GM12878 (cell line): ENCODE measurements at regions not wholly inside any gene's neighbourhood (a gene's known extent, or its start where the extent isn't known, plus 50 kb on each side); places are given as distances from the start of the nearest gene placed in this dataset.
A peak's percentile ranks its signal among the peaks of the same experiment; 100 is the strongest.

Experiments used
- ATAC-seq: fragments of 200-7000 bp; cut with Tn5 transposase; 3 replicates; pipeline ENCODE4 v1.9.1; 2020; ENCODE audit warnings: mild to moderate bottlenecking, moderate library complexity
- BruUV-seq: library from RNA; stranded (reverse); fragments of 400-500 nt; replicated peaks from 2 replicates; lab custom pipeline; 2021; lab: Mats Ljungman, UMichigan
- CTCF ChIA-PET: fragments of 300-600 bp; sonication (Branson Sonifier 250); formaldehyde crosslinking; extraction: SDS; loops from one replicate; lab custom pipeline; 2021; ENCODE audit warnings: inconsistent platforms; lab: Yijun Ruan, JAX
- POLR2A ChIA-PET: fragments of 350-600 bp; formaldehyde crosslinking; extraction: SDS; loops from one replicate; lab custom pipeline; 2021; ENCODE audit warnings: inconsistent platforms; lab: Charles Lee
- RAD21 ChIA-PET: fragments of 300-600 bp; sonication (Branson Sonifier 250); formaldehyde crosslinking; loops from one replicate; lab custom pipeline; 2023; ENCODE audit warnings: antibody characterized with exemption; ENCODE audit not compliant: unreplicated experiment; lab: Charles Lee
- SMC1A ChIA-PET: fragments of 300-600 bp; sonication (Branson Sonifier 250); formaldehyde crosslinking; loops from one replicate; lab custom pipeline; 2023; ENCODE audit not compliant: unreplicated experiment, uncharacterized antibody; lab: Charles Lee
- DNase-seq: peaks from one replicate; pipeline ENCODE4 v3.0.0-alpha.2; 2011; ENCODE audit warnings: low read depth, low spot score
- FAIRE-seq: peaks from 3 replicates; lab custom pipeline; 2011; peaks lifted over from hg19 to GRCh38; lab: Jason Lieb, UNC
- H2AFZ ChIP-seq: 2 replicates; pipeline ENCODE4 v1.6.0; 2011; ENCODE audit warnings: low read depth, low read length, control low read depth; ENCODE audit not compliant: control insufficient read depth
- H3K27ac ChIP-seq: 2 replicates; pipeline ENCODE4 v1.5.1; 2011; ENCODE audit warnings: control low read depth; ENCODE audit not compliant: control insufficient read depth, insufficient read depth
- H3K27me3 ChIP-seq, 2 experiments: replicated peaks in 1 of 2; 2 replicates each; pipeline versions ENCODE4 v1.6.0 to v1.6.1; 2011; ENCODE audit warnings: low read length in 1 of 2; ENCODE audit not compliant: control insufficient read depth in 2 of 2, insufficient read depth in 2 of 2
- H3K36me3 ChIP-seq, 2 experiments: 2 replicates each; pipeline ENCODE4 v1.5.1; 2011; ENCODE audit warnings: low read length in 1 of 2; ENCODE audit not compliant: control insufficient read depth in 2 of 2, insufficient read depth in 2 of 2
- H3K4me1 ChIP-seq: 2 replicates; pipeline ENCODE4 v1.6.1; 2011; ENCODE audit warnings: mild to moderate bottlenecking, low read length, moderate library complexity, mixed read lengths; ENCODE audit not compliant: control insufficient read depth, insufficient read depth
- H3K4me2 ChIP-seq: 2 replicates; pipeline ENCODE4 v1.6.0; 2011; ENCODE audit warnings: control low read depth; ENCODE audit not compliant: control insufficient read depth, insufficient read depth
- H3K4me3 ChIP-seq: fragments of 200-600 bp; sonication (generic); 2 replicates; pipeline ENCODE4 v1.5.1; 2016
- H3K79me2 ChIP-seq: 2 replicates; pipeline ENCODE4 v1.6.0; 2011; ENCODE audit warnings: low read length; ENCODE audit not compliant: control insufficient read depth, insufficient read depth
- H3K9ac ChIP-seq: 2 replicates; pipeline ENCODE4 v1.8.0; 2011; ENCODE audit warnings: low read length, control low read depth, mixed read lengths; ENCODE audit not compliant: control insufficient read depth, insufficient read depth
- H3K9me3 ChIP-seq: replicated peaks from 3 replicates; pipeline ENCODE4 v1.5.1; 2011; ENCODE audit warnings: mild to moderate bottlenecking, low read length; ENCODE audit not compliant: control insufficient read depth, insufficient read depth
- H4K20me1 ChIP-seq: 2 replicates; pipeline ENCODE4 v1.6.0; 2011; ENCODE audit not compliant: control insufficient read depth, insufficient read depth
- ATF2 ChIP-seq: IDR thresholded peaks from 2 replicates; pipeline ENCODE4 v1.6.1; 2012; ENCODE audit warnings: low read length, inconsistent platforms
- BCLAF1 ChIP-seq: fragments of 450-650 bp; IDR thresholded peaks from 2 replicates; pipeline ENCODE4 v1.6.1; 2017; ENCODE audit warnings: antibody characterized with exemption, mild to moderate bottlenecking, moderate library complexity
- BRCA1 ChIP-seq: IDR thresholded peaks from 2 replicates; pipeline ENCODE4 v1.6.1; 2011; ENCODE audit warnings: low read depth, low read length, improper control_type of control experiment
- CBFB ChIP-seq: IDR thresholded peaks from 2 replicates; pipeline ENCODE4 v1.6.1; 2016; ENCODE audit warnings: antibody characterized with exemption, low read depth
- CBX3 ChIP-seq: fragments of 200-600 bp; sonication (generic); IDR thresholded peaks from 2 replicates; pipeline ENCODE4 v1.6.1; 2016; ENCODE audit warnings: low read depth, borderline replicate concordance
- CBX5 ChIP-seq: sonication (generic); IDR thresholded peaks from 2 replicates; pipeline ENCODE4 v1.6.1; 2016; ENCODE audit warnings: low read depth, moderate library complexity, mild to moderate bottlenecking, inconsistent platforms
- HCFC1 ChIP-seq: fragments of 150-350 bp; IDR thresholded peaks from 2 replicates; pipeline ENCODE4 v1.6.1; 2014; ENCODE audit warnings: low read length
- HDAC2 ChIP-seq: fragments of 200-600 bp; sonication (generic); IDR thresholded peaks from 2 replicates; pipeline ENCODE4 v1.6.1; 2017
- MYC ChIP-seq: IDR thresholded peaks from 2 replicates; pipeline ENCODE4 v1.6.1; 2011; ENCODE audit warnings: mild to moderate bottlenecking, low read length, moderate library complexity, inconsistent platforms; ENCODE audit not compliant: insufficient read depth, insufficient replicate concordance, insufficient read length, severe bottlenecking
- NBN ChIP-seq: fragments of 450-650 bp; IDR thresholded peaks from 2 replicates; pipeline ENCODE4 v1.6.1; 2016
- PAX5 ChIP-seq: IDR thresholded peaks from 2 replicates; pipeline ENCODE4 v1.6.1; 2011; ENCODE audit warnings: low read depth, low read length, borderline replicate concordance
- RUNX3 ChIP-seq: IDR thresholded peaks from 2 replicates; pipeline ENCODE4 v1.6.1; 2012; ENCODE audit warnings: low read length, inconsistent platforms
- TCF7 ChIP-seq: IDR thresholded peaks from 2 replicates; pipeline ENCODE4 v1.6.1; 2014; ENCODE audit warnings: antibody characterized with exemption, borderline replicate concordance
- YBX1 ChIP-seq: fragments of 450-650 bp; IDR thresholded peaks from 2 replicates; pipeline ENCODE4 v1.6.1; 2016; ENCODE audit warnings: antibody characterized with exemption
- YY1 ChIP-seq: IDR thresholded peaks from 2 replicates; pipeline ENCODE4 v1.6.1; 2011; ENCODE audit warnings: low read depth, mild to moderate bottlenecking, low read length
- ZBED1 ChIP-seq: IDR thresholded peaks from 2 replicates; pipeline ENCODE4 v1.6.1; 2016; ENCODE audit warnings: borderline replicate concordance
- WGBS: methylation state at CpG from one replicate; pipeline ENCODE4 v1.1.6; 2016; ENCODE audit warnings: low lambda C conversion rate; ENCODE audit not compliant: insufficient replicate concordance, insufficient coverage; ENCODE audit errors: missing lambda C conversion rate; 5-methylcytosine and 5-hydroxymethylcytosine counted together
- in situ Hi-C: fragments of 300-500 bp; cut with MboI; formaldehyde crosslinking; loops from 9 replicates; pipeline ENCODE4 v1.14.3; 2018; ENCODE audit warnings: mixed read lengths
- intact Hi-C: fragments of 100-400 bp; cut with micrococcal nuclease; formaldehyde crosslinking; loops from one replicate; pipeline ENCODE4 v1.14.2; 2022; ENCODE audit not compliant: unreplicated experiment
- TF ChIP-seq, protein P1 (sequence below): fragments of 450-650 bp; IDR thresholded peaks from 2 replicates; pipeline ENCODE4 v1.6.1; 2016; ENCODE audit warnings: mild to moderate bottlenecking
- TF ChIP-seq, protein P2 (sequence below): fragments of 450-650 bp; IDR thresholded peaks from 2 replicates; pipeline ENCODE4 v1.6.1; 2018; ENCODE audit warnings: borderline replicate concordance, mild to moderate bottlenecking; ENCODE audit not compliant: partially characterized antibody

DNA sequence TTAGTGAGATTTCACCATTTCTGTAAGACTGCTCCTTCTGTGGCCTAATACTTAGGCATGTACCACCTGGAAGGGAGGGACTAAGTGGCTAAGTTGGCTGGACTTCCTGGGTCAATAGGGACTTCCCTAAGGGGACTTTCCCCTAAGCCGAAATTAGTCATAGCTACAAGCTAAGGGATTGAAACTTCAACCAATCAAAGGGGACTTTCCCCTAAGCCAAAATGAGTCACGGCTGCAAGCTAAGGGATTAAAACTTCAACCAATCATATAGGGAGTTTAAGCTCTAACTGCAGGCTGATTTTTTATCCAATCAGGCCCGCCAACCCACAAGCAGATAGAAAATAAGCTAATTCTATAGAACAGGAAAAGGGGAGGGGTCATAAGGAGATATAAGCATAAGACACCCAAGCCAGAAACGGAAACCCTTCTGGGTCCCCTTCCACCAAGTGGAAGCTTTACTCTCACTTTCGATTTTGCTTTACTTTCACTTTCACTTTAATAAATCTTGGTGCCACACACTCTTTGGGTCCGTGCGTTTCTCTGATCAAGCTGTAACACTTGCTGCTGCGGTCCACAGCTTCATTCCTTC, 382.8 kb downstream of the KLHL4 start:
- ChIA-PET SMC1A (interaction anchor here (3.0 kb wide), 1 partner anchor 11 kb away, joined by 15 read pairs; no protein-coding TSS in a partner anchor), CTCF (interaction anchor here (0.7 to 2.3 kb wide), 3 partner anchors 9 to 43 kb away, joined by 3 to 6 read pairs (median 4); no protein-coding TSS in a partner anchor), POLR2A (no interaction called here), RAD21 (interaction anchor here (0.7 kb wide), 1 partner anchor 11 kb away, joined by 3 read pairs; no protein-coding TSS in a partner anchor)
- DNase-seq (peak; percentile 50), ATAC-seq (peak; percentile 91), FAIRE-seq (no peak)
- Histone ChIP-seq H3K27me3 (no peaks in the 10 kb centered on the region), H3K9ac (no peak overlapping the region), H3K36me3 (no peaks in the 10 kb centered on the region), H3K79me2 (no peaks in the 10 kb centered on the region), H3K27ac (peak overlapping the region; percentile 34), H3K4me3 (no peak overlapping the region), H3K9me3 (peaks cover 1% of the 10 kb centered on the region; the same call in 2 of the 3 replicates), H3K4me2 (no peak overlapping the region), H4K20me1 (no peaks in the 10 kb centered on the region), H3K4me1 (peaks cover 5% of the 10 kb centered on the region; the same call in 1 of the 2 replicates), H2AFZ (peak overlapping the region; percentile 26; the same call in 1 of the 2 replicates)
- no TSS peak for BruUV-seq
- WGBS: 6% methylated on average over 8 of the region's 8 CpGs
- intact Hi-C loops (no loop called here), in situ Hi-C loops (no loop called here)
- TF ChIP-seq CBFB (no peak), BRCA1 (no peak), MYC (no peak), YY1 (no peak), ATF2 (no peak), PAX5 (no peak), NBN (0 out of 2 replicates have a peak, but pooled peaks have one; percentile 19), CBX5 (peak; percentile 43; the same call in 1 of the 2 replicates), HDAC2 (no peak), HCFC1 (no peak), YBX1 (no peak), TCF7 (no peak), CBX3 (no peak), ZBED1 (no peak), RUNX3 (peak; percentile 57), BCLAF1 (no peak)
- TF ChIP-seq, protein P1, sequence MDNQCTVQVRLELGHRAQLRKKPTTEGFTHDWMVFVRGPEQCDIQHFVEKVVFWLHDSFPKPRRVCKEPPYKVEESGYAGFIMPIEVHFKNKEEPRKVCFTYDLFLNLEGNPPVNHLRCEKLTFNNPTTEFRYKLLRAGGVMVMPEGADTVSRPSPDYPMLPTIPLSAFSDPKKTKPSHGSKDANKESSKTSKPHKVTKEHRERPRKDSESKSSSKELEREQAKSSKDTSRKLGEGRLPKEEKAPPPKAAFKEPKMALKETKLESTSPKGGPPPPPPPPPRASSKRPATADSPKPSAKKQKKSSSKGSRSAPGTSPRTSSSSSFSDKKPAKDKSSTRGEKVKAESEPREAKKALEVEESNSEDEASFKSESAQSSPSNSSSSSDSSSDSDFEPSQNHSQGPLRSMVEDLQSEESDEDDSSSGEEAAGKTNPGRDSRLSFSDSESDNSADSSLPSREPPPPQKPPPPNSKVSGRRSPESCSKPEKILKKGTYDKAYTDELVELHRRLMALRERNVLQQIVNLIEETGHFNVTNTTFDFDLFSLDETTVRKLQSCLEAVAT: 0 out of 2 replicates have a peak, but pooled peaks have one; percentile 46
- TF ChIP-seq, protein P2, sequence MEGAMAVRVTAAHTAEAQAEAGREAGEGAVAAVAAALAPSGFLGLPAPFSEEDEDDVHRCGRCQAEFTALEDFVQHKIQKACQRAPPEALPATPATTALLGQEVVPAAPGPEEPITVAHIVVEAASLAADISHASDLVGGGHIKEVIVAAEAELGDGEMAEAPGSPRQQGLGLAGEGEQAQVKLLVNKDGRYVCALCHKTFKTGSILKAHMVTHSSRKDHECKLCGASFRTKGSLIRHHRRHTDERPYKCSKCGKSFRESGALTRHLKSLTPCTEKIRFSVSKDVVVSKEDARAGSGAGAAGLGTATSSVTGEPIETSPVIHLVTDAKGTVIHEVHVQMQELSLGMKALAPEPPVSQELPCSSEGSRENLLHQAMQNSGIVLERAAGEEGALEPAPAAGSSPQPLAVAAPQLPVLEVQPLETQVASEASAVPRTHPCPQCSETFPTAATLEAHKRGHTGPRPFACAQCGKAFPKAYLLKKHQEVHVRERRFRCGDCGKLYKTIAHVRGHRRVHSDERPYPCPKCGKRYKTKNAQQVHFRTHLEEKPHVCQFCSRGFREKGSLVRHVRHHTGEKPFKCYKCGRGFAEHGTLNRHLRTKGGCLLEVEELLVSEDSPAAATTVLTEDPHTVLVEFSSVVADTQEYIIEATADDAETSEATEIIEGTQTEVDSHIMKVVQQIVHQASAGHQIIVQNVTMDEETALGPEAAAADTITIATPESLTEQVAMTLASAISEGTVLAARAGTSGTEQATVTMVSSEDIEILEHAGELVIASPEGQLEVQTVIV: no peak
